GM19025 (cell line): ENCODE measurements at regions not wholly inside any gene's neighbourhood (a gene's known extent, or its start where the extent isn't known, plus 50 kb on each side); places are given as distances from the start of the nearest gene placed in this dataset.
"Not testable (repeated sequence)": the region's sequence is repeated elsewhere in the genome, so short reads cannot be mapped to it uniquely, and the experiment has no call there.

Experiments used
- ATAC-seq: cut with Tn5 transposase; IDR thresholded peaks from one replicate; pipeline ENCODE4 v1.9.1; 2021; ENCODE audit warnings: mild to moderate bottlenecking, low read depth, moderate library complexity; ENCODE audit not compliant: unreplicated experiment

GRCh38 chr1:60688221-60688620 is 394.1 kb upstream of the NFIA start:
- not testable (repeated sequence) for ATAC-seq

GRCh38 chr1:60681095-60681860 is 401.1 kb upstream of the NFIA start:
- no peak for ATAC-seq

- no peak for ATAC-seq
Observed at GRCh38 chr1:60679524-60680375, 402.6 kb upstream of the NFIA start.

- ATAC-seq = no peak
Observed at GRCh38 chr1:60678802-60679201, 403.6 kb upstream of the NFIA start.

GRCh38 chr1:60678391-60678790 is 404.0 kb upstream of the NFIA start:
- no peak for ATAC-seq

- ATAC-seq = no peak
Observed at GRCh38 chr1:60672449-60672848, 409.9 kb upstream of the NFIA start.

- ATAC-seq = no peak
Observed at GRCh38 chr1:60670302-60670701, 412.1 kb upstream of the NFIA start.

GRCh38 chr1:60668585-60668984 is 413.8 kb upstream of the NFIA start:
- ATAC-seq = no peak

GRCh38 chr1:60665311-60665710 is 417.1 kb upstream of the NFIA start:
- ATAC-seq = no peak

- ATAC-seq = no peak
Observed at GRCh38 chr1:60664086-60664625, 418.2 kb upstream of the NFIA start.

GRCh38 chr1:60662486-60663044 is 419.8 kb upstream of the NFIA start:
- no peak for ATAC-seq

GRCh38 chr1:60657926-60658325 is 424.4 kb upstream of the NFIA start:
- ATAC-seq = no peak

- ATAC-seq = no peak
Observed at GRCh38 chr1:60655679-60656355, 426.5 kb upstream of the NFIA start.

- not testable (repeated sequence) for ATAC-seq
Observed at GRCh38 chr1:60640033-60640551, 442.3 kb upstream of the NFIA start.

GRCh38 chr1:60639287-60639686 is 443.1 kb upstream of the NFIA start:
- ATAC-seq = no peak

- ATAC-seq = no peak
Observed at GRCh38 chr1:60637651-60638050, 444.7 kb upstream of the NFIA start.

- ATAC-seq = no peak
Observed at GRCh38 chr1:60636946-60637345, 445.4 kb upstream of the NFIA start.

- no peak for ATAC-seq
Observed at GRCh38 chr1:60634106-60634505, 448.3 kb upstream of the NFIA start.

GRCh38 chr1:60622486-60622885 is 459.9 kb upstream of the NFIA start:
- no peak for ATAC-seq

- ATAC-seq = no peak
Observed at GRCh38 chr1:60621368-60621851, 461.0 kb upstream of the NFIA start.
